Activated naive CD4-positive, alpha-beta T cell treated with Interleukin-2 at 50 U/mL for 16 hours (primary cell): ENCODE measurements at regions not wholly inside any gene's neighbourhood (a gene's known extent, or its start where the extent isn't known, plus 50 kb on each side); places are given as distances from the start of the nearest gene placed in this dataset.

Source experiments
- DNase-seq: peaks from one replicate; pipeline ENCODE4 v3.0.0-alpha.2; 2020

DNA sequence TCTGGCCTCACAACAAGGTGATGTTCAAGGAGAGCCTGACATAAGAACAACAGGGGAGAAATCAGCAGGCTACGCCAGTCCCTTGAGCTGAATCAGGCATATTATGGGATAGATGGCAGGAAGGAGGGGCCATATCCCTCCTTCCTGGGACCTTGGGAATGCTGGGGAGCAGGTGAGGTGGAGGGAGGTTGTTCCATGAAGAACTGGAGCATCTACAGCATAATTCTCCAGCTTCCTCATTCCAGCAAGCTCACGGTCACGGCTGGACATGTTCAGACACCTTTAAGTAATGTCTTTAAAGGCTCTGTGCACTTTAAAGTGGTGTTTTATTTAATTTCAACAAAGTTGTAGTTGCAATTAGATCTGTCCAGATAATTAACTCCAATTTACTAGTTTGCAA is 780.5 kb downstream of the TYW1 start:
- no peak for DNase-seq

GRCh38 chr7:67781841-67782240 is 785.2 kb downstream of the TYW1 start:
- no peak for DNase-seq

GRCh38 chr7:67786021-67786420 is 789.4 kb downstream of the TYW1 start:
- DNase-seq: no peak

DNA sequence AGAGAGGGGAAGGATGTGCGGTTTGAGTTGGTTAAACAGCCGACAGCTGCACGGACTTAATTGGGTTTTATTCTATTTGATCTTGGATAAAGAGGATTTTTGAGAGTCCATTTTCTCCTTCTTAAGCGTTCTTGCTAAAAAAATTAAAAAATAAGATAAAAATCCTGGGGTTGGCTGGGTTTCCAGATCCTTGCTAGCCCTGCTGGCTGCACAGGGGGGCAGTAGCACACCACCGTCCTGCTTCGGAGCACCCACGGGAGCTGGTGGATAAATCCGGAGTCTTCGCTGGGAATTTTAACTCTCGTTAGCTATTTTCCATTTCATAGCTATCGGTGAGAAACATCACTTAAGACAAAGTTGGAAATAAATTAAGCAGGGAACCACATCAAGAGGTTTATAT is 792.0 kb downstream of the TYW1 start:
- no peak for DNase-seq

- no peak for DNase-seq
Measured at GRCh38 chr7:67791918-67792317, 795.3 kb downstream of the TYW1 start.

DNA sequence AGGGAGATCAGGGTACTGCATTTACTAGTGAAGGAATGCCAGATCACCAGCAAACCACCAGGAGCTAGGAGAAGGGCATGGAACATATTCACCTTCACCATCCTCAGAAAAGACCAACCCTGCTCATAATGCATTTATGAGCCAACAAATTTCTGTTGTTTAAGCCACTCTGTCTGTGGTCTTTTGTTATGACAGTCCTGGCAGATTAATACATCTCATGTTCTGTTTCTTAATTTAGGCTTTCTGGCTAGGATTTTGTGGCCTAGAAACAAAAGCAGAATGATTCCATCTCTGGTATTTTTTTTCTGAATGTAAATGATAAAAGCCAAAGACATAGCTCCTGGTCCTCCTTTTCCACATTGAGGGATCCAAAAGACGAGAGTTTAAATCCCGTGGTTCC is 797.9 kb downstream of the TYW1 start:
- no peak for DNase-seq

GRCh38 chr7:67803789-67804188 is 807.2 kb downstream of the TYW1 start:
- DNase-seq: no peak

DNA sequence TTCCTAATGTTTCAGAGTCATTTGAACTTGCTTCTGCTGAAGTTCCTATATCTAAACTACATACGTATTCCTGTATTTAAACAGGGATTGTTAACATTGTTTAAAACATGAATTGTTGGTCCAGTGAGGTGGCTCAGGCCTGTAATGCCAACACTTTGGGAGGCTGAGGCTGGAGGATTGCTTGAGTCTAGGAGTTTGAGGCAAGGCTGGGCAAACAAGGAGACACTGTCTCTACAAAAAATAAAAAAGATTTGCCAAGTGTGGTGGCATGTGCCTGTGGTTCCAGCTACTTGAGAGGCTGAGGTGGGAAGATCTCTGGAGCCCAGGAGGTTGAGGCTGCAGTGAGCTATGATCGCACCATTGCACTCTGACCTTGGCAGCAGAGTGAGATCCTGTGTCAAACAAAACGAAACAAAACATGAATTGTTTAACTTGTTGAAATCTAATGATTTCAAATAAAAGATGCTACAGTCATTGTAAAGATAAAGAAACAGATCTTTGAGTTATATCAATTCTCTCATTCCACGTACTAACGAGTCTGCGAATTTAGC is 809.4 kb downstream of the TYW1 start:
- no peak for DNase-seq

GRCh38 chr7:67807826-67808225 is 811.2 kb downstream of the TYW1 start:
- DNase-seq: no peak

DNA sequence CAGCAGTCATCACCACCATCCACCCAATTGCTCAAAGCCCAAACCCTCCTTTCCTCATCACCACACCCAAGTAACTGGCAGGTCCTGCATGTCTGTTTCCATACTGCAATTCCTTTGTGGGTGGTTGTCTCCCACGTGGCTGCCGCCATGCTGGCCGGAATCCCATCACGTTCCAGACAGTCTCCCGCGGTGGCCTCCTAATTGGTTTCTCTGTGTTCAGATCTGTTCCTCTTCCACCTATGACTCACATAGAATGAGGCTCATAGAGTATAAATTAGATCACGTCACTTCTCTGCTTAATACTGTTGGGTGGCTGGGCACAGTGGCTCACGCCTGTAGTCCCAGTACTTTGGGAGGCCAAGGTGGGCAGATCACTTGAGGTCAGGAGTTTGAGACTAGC is 813.0 kb downstream of the TYW1 start:
- no peak for DNase-seq

DNA sequence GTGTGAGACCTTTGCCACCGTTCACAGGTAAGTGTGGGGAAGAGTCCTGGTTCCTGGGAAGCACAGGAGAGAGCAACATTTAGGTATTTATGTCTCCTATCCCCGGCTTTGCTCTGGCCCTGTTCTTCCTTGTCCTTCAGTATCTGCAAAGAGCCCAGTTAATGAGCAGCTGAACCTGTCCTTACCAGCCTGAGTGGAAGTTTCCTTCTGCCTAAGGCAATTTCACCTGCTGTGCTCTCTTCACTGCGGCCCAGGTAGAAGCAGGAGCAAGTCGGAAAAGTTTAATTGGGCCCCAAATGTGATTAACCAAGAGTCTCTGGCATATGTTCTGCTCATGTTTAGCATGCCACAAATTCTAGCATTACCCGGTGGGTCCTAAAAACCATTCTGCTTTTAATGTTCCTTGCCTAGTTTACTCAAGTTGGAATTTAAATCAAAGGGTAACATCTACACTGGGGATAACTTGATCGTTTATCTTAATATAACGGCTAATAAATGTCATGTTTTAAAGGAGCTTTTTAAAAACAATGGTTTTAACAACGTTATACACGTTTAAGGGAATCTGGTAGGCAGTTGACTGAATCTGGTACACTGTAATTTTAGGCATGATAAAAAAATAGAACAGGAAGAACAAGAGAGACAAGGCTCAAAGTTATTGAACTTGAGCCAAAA is 817.1 kb downstream of the TYW1 start:
- DNase-seq: no peak

DNA sequence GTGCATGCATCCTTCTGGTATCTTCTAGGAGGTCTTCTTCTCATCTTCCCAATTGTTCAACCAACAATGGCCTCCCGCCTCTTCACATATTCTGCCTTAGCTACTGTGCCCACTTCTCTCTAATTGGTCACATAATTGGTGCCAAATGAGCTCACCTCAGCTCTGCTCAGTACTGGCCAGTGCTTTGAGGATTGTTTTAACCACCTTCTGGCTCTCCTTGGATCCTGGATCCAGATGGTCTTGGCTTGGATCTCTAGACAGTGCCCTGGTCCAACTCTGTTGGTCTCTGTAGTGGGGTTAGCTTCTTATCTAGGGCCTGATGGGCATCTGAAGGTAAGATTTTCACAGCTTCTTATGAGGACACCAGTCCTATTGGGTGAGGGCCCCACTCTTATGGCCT is 820.8 kb downstream of the TYW1 start:
- no peak for DNase-seq

DNA sequence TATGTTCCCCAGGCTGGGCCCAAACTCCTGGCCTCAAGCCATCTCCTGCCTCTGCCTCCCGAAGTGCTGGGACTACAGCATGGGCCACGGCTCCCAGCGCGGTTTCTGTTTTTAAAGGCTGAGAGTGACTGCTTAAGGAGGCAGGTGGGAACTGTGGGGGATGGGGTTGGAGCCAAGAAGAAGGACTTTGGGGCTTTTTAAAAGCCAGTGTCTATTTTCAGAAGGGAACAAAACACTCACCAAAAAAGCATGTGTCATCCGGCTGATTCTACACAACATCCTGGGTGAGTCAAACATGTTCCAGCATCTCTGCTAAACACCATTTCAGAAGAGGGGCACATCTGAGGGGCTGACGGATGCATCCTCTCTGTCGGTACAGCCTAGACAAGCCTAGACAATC is 824.5 kb downstream of the TYW1 start:
- DNase-seq: no peak

DNA sequence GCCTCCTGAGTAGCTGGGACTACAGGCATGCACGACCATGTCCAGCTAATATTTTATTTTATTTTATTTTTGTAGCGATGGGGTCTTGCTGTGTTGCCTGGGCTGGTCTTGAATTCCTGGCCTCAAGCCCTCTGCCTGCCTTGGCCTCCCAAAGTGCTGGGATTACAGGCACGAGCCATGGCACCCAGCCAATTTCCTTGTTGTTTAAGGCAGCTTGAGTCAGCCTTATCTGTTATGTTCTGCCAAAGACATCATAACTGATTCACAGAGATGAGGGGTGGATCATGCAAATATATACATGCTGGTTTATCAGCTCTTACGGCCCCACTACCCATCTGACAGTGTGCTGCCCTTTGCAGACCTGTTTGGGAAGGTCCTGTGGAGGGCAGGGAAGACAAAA is 826.7 kb downstream of the TYW1 start:
- no peak for DNase-seq

- no peak for DNase-seq
Measured at GRCh38 chr7:67825356-67825755, 828.7 kb downstream of the TYW1 start.

- DNase-seq: no peak
Measured at GRCh38 chr7:67841896-67842295, 845.3 kb downstream of the TYW1 start.

- no peak for DNase-seq
Measured at GRCh38 chr7:67842571-67842970, 845.9 kb downstream of the TYW1 start.

DNA sequence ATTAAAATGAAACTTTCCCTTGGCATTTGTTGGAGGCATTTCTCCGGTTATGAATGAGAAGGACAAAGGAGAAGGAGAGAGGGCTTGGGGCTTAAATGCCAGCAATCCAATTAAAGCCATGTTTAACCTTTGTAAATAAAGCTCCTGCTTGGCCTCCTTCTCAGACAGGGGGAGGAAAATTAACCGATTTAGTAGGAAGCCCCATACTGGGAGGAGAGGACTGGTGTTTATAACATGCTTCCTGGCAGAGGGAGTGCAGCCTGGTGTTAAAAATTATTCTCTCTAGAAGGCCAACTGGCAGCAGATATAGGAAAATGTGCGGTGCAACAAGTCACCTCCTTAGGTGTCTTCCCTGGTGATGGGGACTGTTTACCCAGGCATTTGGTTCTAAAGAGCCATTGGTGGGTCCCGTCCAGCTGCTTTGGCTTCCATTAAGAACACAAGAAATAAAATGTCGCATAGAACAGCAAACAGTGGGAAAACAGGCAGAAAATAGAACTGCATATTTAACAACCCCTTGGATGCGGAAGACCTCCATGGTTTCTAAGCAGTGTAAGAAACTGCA is 846.5 kb downstream of the TYW1 start:
- no peak for DNase-seq

- DNase-seq: no peak
Measured at GRCh38 chr7:67843615-67844014, 847.0 kb downstream of the TYW1 start.

GRCh38 chr7:67847092-67847787 is 850.6 kb downstream of the TYW1 start:
- DNase-seq: no peak

DNA sequence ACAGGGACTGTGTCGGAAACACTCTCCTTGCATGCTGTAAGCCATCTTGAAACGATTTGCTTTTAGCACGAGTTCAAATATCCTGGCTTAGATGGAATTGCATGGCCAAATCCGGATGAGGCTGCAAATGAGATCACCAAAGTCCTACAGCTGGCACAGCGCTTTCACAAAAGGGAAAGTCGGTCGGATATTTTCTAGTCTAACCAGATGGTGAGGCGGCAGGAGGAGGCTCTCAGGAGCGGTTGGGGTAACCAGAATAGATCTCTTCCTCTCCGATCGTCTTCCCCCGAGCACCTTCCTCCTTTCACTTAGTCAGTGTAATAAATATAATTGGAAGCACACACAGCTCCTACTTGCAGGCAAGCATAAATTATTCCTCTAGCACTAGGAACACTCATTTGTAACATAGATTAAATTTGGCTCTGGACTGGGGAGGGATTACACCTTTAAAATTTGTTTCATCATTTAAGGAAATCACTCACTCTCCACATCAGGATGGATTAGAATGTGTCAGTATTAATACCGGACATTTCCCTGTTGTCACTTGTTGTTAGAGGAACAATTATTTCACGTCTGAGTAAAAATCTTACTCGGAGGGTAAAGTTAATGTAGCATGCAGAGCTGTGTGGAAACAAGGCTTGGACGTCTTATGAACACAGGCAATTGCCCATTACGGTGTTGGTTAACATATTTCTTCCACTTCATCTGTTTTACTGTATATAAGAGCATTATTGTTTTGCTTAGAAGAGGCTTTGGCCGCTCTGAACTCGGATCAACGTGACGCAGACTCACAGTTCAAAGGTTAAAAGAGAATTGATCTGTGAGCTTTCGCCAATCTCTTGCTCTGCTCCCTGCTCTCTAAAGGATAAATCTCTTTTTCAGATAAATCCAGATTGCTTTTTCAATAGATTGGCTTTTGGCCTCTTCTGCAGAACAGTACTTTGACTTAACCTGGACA is 857.9 kb downstream of the TYW1 start:
- no peak for DNase-seq

- no peak for DNase-seq
Measured at GRCh38 chr7:67855322-67855721, 858.7 kb downstream of the TYW1 start.

- DNase-seq: no peak
Measured at GRCh38 chr7:67856046-67856445, 859.4 kb downstream of the TYW1 start.
